Suprapubic skin (tissue), 4 donors: ENCODE measurements at regions not wholly inside any gene's neighbourhood (a gene's known extent, or its start where the extent isn't known, plus 50 kb on each side); places are given as distances from the start of the nearest gene placed in this dataset.

Experiments used
- EP300 ChIP-seq: sonication (generic); formaldehyde crosslinking; IDR thresholded peaks from one replicate; pipeline ENCODE4 v1.6.1; 2017; ENCODE audit warnings: antibody characterized with exemption
- POLR2AphosphoS5 ChIP-seq, 3 donors: sonication (generic); formaldehyde crosslinking; IDR thresholded peaks; one replicate each; pipeline ENCODE4 v1.6.1; 2017; ENCODE audit warnings: antibody characterized with exemption in 3 of 3
- TF ChIP-seq, protein P1 (sequence below), 2 donors: fragments of 200-600 bp in 1 of 2; fragments of 450-650 bp in 1 of 2; sonication (generic) in 1 of 2; IDR thresholded peaks; one replicate each; pipeline ENCODE4 v1.5.1; 2016 to 2019; ENCODE audit warnings: antibody characterized with exemption in 2 of 2, mild to moderate bottlenecking in 1 of 2, moderate library complexity in 1 of 2

DNA sequence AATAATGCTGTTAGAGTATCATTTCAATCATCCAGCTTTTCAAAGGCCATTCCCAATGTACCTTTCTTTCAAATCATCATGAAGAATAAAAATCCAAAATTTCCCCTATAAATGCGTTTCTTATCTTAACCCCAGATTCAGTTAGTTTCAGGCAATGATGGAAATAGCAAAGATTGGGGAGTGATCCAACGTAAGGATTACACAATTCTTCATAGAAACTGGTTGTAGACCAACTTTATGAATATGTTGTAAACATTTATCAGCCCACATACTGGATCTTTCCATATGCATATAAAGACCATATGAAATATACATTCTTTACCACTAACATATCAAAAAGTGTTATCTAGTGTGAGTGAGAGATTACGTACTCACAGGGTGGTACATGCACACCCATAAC lies 92.7 kb downstream of the ZC3H11B start:
- TF ChIP-seq POLR2AphosphoS5 (IDR thresholded peaks at IDR 0.05) (no peak), EP300 (no peak)
- TF ChIP-seq, protein P1, sequence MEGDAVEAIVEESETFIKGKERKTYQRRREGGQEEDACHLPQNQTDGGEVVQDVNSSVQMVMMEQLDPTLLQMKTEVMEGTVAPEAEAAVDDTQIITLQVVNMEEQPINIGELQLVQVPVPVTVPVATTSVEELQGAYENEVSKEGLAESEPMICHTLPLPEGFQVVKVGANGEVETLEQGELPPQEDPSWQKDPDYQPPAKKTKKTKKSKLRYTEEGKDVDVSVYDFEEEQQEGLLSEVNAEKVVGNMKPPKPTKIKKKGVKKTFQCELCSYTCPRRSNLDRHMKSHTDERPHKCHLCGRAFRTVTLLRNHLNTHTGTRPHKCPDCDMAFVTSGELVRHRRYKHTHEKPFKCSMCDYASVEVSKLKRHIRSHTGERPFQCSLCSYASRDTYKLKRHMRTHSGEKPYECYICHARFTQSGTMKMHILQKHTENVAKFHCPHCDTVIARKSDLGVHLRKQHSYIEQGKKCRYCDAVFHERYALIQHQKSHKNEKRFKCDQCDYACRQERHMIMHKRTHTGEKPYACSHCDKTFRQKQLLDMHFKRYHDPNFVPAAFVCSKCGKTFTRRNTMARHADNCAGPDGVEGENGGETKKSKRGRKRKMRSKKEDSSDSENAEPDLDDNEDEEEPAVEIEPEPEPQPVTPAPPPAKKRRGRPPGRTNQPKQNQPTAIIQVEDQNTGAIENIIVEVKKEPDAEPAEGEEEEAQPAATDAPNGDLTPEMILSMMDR (IDR thresholded peaks at IDR 0.05): no peak
